SK-MEL-5 (cell line): ENCODE measurements at regions not wholly inside any gene's neighbourhood (a gene's known extent, or its start where the extent isn't known, plus 50 kb on each side); places are given as distances from the start of the nearest gene placed in this dataset.

Source experiments
- DNase-seq: peaks from one replicate; pipeline ENCODE4 v3.0.0-alpha.2; 2016; ENCODE audit warnings: low read depth, low spot score
- in situ Hi-C: cut with HindIII; loops from 2 replicates; pipeline ENCODE4 v1.10.0; 2016; ENCODE audit warnings: low sequenced_read_pairs, high pct_unique_total_duplicates, low pct_unique_long_range_greater_than_20kb

- in situ Hi-C loops, result no loop called here
- DNase-seq, result no peak
Measured at GRCh38 chr5:117829646-117830045, 1158.7 kb downstream of the DTWD2 start.

GRCh38 chr5:117813850-117814249 lies 1174.5 kb downstream of the DTWD2 start:
- in situ Hi-C loops, result no loop called here
- DNase-seq, result no peak

GRCh38 chr5:117812861-117813260 lies 1175.5 kb downstream of the DTWD2 start:
- in situ Hi-C loops, result no loop called here
- no peak for DNase-seq

GRCh38 chr5:117809251-117809650 lies 1179.1 kb downstream of the DTWD2 start:
- no peak for DNase-seq
- in situ Hi-C loops, result no loop called here

GRCh38 chr5:117805058-117805457 lies 1183.3 kb downstream of the DTWD2 start:
- no peak for DNase-seq
- in situ Hi-C loops, result no loop called here

GRCh38 chr5:117803533-117803932 lies 1184.8 kb downstream of the DTWD2 start:
- no peak for DNase-seq
- in situ Hi-C loops, result no loop called here

- in situ Hi-C loops, result no loop called here
- no peak for DNase-seq
Measured at GRCh38 chr5:117801583-117801982, 1186.8 kb downstream of the DTWD2 start.

GRCh38 chr5:117800261-117800660 lies 1188.1 kb downstream of the DTWD2 start:
- in situ Hi-C loops, result no loop called here
- DNase-seq, result no peak

GRCh38 chr5:117794847-117795246 lies 1193.5 kb downstream of the DTWD2 start:
- DNase-seq, result no peak
- in situ Hi-C loops, result no loop called here

GRCh38 chr5:117793963-117794362 lies 1194.4 kb downstream of the DTWD2 start:
- in situ Hi-C loops, result no loop called here
- DNase-seq, result no peak

GRCh38 chr5:117792476-117792875 lies 1195.9 kb downstream of the DTWD2 start:
- in situ Hi-C loops, result no loop called here
- DNase-seq, result no peak

GRCh38 chr5:117788596-117788995 lies 1199.8 kb downstream of the DTWD2 start:
- in situ Hi-C loops, result no loop called here
- DNase-seq, result no peak

GRCh38 chr5:117779171-117779570 lies 1204.5 kb upstream of the SEMA6A start:
- in situ Hi-C loops, result no loop called here
- no peak for DNase-seq

GRCh38 chr5:117776977-117777376 lies 1202.4 kb upstream of the SEMA6A start:
- no peak for DNase-seq
- in situ Hi-C loops, result no loop called here

GRCh38 chr5:117769877-117770276 lies 1195.3 kb upstream of the SEMA6A start:
- in situ Hi-C loops, result no loop called here
- DNase-seq, result no peak

GRCh38 chr5:117763271-117763670 lies 1188.6 kb upstream of the SEMA6A start:
- no peak for DNase-seq

GRCh38 chr5:117761186-117761585 lies 1186.6 kb upstream of the SEMA6A start:
- in situ Hi-C loops, result no loop called here
- no peak for DNase-seq

More at GRCh38 chr5:117763271-117763670, 1188.6 kb upstream of the SEMA6A start:
- in situ Hi-C loops, result no loop called here

- in situ Hi-C loops, result no loop called here
- no peak for DNase-seq
Measured at GRCh38 chr5:117759849-117760499, 1185.4 kb upstream of the SEMA6A start.

- in situ Hi-C loops, result no loop called here
- no peak for DNase-seq
Measured at GRCh38 chr5:117752403-117752802, 1177.8 kb upstream of the SEMA6A start.

- DNase-seq, result no peak
- in situ Hi-C loops, result no loop called here
Measured at GRCh38 chr5:117748336-117748735, 1173.7 kb upstream of the SEMA6A start.
